ENCODE measurements at regions not wholly inside any gene's neighbourhood (a gene's known extent, or its start where the extent isn't known, plus 50 kb on each side); places are given as distances from the start of the nearest gene placed in this dataset.

- Histone ChIP-seq H4K20me1 (replicated peaks; ENCODE audit: control insufficient read depth, extremely low read depth, insufficient read depth, low read length) (no peaks in the 10 kb centered on the region), H3K36me3 (ENCODE audit: control insufficient read depth in 2 of 2, extremely low read depth in 1 of 2, insufficient read depth in 2 of 2, low read length in 2 of 2) (no peaks in the 10 kb centered on the region), H3K9me1 (replicated peaks; ENCODE audit: control insufficient read depth, extremely low read depth, insufficient read depth, low read length) (no peaks in the 10 kb centered on the region), H3K4me2 (ENCODE audit: insufficient read depth, low read length) (no peak overlapping the region), H3K9me3 (replicated peaks; ENCODE audit: control insufficient read depth, insufficient read depth, low read length) (no peaks in the 10 kb centered on the region), H3K4me3 (replicated peaks in 1 of 3; ENCODE audit: insufficient read depth in 1 of 3, low read depth in 1 of 3, low read length in 3 of 3) (no peak overlapping the region), H3K4me1 (ENCODE audit: control insufficient read depth, extremely low read depth, insufficient read depth, low read length) (no peaks in the 10 kb centered on the region), H3K79me2 (ENCODE audit: control insufficient read depth, insufficient read depth, low read length) (no peaks in the 10 kb centered on the region), H3K27ac (ENCODE audit: insufficient read depth, low read depth, low read length) (no peak overlapping the region), H3K9ac (replicated peaks; ENCODE audit: extremely low read depth, insufficient read depth, low read length) (no peak overlapping the region), H3K27me3 (ENCODE audit: control insufficient read depth in 2 of 2, insufficient read depth in 2 of 2, low read length in 2 of 2) (no peaks in the 10 kb centered on the region), H2AFZ (ENCODE audit: low read depth, low read length) (no peak overlapping the region)
- TF ChIP-seq FOS (IDR thresholded peaks at IDR 0.05; ENCODE audit: borderline replicate concordance, insufficient read depth, low read length) (no peak), POLR2A (IDR thresholded peaks at IDR 0.05; ENCODE audit: low read depth, low read length) (no peak), GATA2 (IDR thresholded peaks at IDR 0.05; ENCODE audit: insufficient read depth, insufficient read length, low read depth, low read length) (no peak), POLR2AphosphoS5 (IDR thresholded peaks at IDR 0.05; ENCODE audit: insufficient read depth, low read depth, low read length) (no peak), EZH2 (IDR thresholded peaks at IDR 0.05; ENCODE audit: borderline replicate concordance, low read depth, low read length, severe bottlenecking) (no peak), JUN (IDR thresholded peaks at IDR 0.05; ENCODE audit: borderline replicate concordance, insufficient read depth, insufficient read length, low read depth) (no peak), MAX (IDR thresholded peaks at IDR 0.05; ENCODE audit: insufficient read depth, insufficient read length) (no peak), MYC (IDR thresholded peaks at IDR 0.05; ENCODE audit: low read depth, low read length) (no peak), CTCF (IDR thresholded peaks at IDR 0.05; ENCODE audit: extremely low read depth in 1 of 2, insufficient read depth in 1 of 2, low read depth in 1 of 2, low read length in 2 of 2) (no peak)
- CTCF ChIA-PET, result interaction anchor here (1.1 kb wide), 1 partner anchor 9 kb away, joined by 4 read pairs; no protein-coding TSS in a partner anchor
- POLR2A ChIA-PET, result no interaction called here
- no peak for FAIRE-seq
- no peak for DNase-seq (ENCODE audit: low read depth, low spot score)
- dilution Hi-C loops (cut with MboI; ENCODE audit: extremely low pct_ligation_motif_present, low sequenced_read_pairs) (no loop called here), intact Hi-C loops (cut with micrococcal nuclease) (no loop called here)
- no TSS peak for BruUV-seq (replicated peaks)
Measured at GRCh38 chr16:51638339-51639135, 487.5 kb upstream of the SALL1 start.

All from endothelial cell of umbilical vein (primary cell).